HG02981 (cell line): ENCODE measurements at regions not wholly inside any gene's neighbourhood (a gene's known extent, or its start where the extent isn't known, plus 50 kb on each side); places are given as distances from the start of the nearest gene placed in this dataset.

Experiments used
- ATAC-seq: cut with Tn5 transposase; IDR thresholded peaks from one replicate; pipeline ENCODE4 v1.9.1; 2021; ENCODE audit warnings: mild to moderate bottlenecking, moderate library complexity; ENCODE audit not compliant: unreplicated experiment

DNA sequence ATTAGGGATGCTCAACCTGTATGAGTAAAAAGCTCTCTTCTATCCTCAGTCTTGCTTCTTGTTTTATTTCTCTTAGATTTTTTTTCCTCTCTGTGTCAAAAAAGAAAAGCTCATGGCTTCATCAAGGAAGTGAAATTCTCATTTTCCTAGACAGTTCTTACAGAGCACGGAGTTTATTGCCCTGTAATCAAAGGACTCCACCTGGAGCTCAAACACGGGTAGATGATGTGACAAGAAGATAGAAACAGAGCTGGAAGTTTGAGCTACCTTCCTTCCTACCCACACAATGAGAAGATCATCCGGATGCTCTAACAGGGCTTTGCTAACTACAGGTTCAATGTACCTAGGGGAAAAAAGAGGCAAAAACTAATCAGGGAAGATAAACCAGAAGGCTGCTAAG lies 564.8 kb downstream of the MED13L start:
- no peak for ATAC-seq

DNA sequence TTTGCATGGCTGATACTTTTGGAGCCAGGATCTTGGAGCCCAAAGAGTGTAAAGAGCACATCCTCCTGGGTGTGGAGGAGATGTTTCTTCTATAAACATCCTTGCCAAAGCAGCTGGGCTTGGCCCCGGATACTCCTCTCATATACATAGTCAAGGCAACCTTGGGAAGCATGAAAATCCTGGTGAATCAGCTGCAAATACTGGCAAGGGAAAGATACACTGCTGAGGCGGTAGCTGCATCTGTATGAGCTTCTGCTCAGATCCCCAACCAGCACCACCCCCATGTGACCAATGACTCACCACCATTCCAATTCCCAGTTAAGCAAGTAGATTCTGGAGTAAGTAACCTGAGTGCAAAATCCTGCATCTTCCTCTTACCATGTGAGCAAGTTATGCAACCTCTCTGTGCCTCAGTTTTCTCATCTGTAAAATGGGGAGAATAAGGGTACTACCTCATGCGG lies 567.4 kb downstream of the MED13L start:
- no peak for ATAC-seq

DNA sequence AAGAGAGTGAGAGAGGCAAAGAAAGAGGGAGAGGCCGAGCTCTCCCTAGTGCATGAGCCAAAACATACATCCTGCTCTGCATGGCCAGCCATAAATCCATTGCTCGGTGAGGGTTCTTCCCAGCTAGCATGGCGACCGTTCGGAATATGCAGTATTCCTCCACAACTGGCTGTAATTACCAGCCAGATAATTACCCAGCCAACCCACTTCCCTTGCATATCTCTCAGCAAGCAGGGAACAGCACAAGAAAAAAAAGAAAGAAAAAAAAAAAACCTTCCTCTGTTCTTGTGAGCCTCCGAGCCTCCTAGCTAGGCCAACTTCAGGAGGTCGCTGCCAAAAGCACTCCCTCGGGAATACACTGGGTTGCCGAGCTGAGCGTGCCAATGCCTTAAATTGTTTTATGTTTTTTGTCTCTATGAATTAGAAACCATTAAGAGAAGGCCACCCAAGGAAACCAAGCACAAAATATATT lies 567.9 kb downstream of the MED13L start:
- no peak for ATAC-seq

DNA sequence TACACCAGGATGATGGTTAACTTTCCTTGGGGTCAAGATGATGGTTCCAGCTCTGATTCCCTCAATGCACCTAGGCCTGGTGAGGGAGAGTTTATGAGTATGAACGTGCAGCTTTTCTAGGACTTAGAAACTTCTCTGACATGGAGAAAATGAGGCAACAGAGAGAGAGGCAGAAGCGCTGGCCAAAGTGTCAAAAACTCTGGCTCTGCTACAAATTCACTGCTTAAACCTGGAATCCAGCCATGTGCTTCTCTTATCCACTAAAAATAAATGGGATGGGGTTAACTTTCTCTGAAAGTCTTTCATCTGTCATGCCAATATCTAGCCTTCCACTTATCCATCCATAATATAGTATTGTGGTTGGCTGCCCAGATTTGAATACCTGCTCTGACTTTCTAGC lies 568.7 kb downstream of the MED13L start:
- ATAC-seq = no peak

DNA sequence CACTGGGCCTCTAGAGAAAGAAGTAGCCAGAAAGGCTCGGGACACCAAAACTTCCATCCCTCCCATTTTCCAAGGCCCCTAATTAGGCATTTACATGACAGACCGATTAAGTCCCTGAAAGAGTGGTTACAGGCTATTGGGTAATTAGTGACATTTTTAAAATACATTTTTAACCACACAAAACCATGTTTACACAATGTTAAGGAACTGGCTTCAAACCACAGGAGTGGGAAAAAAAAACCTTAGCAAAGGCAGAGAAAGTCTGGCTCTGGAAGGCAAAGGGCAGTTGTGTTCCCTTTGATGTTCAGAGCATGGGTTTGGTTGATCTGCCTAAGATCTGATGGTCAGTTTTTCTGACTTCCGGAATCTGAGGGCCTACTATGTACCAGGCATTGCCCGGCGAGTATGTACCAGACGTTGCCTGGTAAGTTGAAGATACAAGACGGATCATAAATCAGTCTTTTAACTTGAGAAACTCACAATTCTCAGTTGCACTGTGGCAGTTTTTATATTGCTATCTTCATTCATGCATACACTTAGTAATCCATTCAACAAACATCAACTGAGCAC lies 576.5 kb downstream of the MED13L start:
- ATAC-seq = no peak

DNA sequence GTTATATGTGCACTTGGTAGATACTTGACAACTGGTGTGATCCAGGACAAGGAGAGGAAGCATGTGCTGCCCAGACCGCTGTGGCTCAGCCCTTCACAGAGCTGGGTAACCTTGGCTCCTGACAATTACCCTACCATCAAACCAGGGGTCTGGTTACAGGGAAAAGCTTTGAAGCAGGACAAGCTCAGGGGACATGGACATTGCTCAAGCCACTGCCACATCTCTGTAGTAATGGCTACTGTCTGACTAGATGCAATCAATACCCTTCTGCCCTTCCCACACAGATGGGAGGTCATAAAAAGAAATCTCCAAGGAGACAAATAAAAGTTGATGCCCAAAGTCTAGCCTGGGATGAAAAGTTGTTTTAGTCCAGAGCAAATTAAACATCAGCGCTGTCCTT lies 577.4 kb downstream of the MED13L start:
- ATAC-seq = no peak

DNA sequence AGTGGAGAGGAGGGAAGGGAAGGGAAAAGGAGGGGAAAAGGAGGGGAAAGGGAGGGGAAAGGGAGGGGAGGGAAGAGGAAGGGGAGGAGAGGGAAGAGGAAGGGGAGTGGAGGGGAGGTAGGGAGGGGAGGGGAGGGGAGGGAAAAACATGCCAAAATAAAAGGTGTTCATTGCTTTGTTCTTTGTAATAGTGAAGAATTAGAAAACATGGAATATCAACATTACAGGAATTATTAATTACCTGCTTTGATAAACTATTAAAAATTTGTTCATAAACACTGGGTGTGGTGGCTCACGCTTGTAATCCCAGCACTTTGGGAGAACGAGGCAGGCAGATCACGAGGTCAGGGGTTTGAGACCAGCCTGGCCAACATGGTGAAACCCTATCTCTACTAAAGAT lies 579.2 kb downstream of the MED13L start:
- no peak for ATAC-seq

DNA sequence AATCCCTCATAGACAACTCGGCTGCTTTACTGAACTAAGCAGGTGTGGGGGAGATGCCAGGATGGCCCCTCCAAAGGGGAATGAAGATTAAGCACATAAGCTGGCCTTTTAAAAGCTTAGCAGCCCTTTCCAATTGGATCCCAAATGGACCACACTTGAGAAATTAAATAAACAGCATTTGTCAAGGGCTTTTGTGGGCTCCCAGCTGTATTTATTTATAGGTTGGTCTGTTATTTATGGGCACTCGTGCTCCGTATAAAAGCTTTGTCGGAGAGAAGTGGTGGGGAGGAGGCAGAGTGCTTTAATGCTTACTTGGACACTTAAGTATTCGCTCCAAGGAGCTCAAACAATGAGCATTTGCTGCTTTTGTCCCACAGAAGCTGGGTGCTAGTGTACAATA lies 580.2 kb downstream of the MED13L start:
- no peak for ATAC-seq

DNA sequence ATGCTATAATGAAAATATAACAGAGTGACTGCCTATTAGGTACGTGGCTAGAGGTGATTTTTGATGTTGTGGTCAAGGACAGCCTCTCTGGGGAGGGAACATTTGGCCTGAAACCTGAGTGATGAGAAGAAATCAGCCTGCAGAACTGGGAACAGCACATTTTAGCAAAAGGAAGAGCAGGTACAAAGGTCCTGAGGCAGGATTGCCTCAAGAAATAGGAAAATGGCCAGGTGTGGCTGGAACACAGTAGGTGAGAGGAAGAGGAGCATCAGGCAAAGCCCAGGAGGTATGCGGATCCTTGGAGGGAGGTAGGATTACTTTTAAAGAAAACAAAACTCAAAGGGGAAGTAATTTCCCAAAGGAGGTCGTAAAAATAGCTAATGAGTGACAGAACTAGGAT lies 582.9 kb downstream of the MED13L start:
- ATAC-seq = no peak

DNA sequence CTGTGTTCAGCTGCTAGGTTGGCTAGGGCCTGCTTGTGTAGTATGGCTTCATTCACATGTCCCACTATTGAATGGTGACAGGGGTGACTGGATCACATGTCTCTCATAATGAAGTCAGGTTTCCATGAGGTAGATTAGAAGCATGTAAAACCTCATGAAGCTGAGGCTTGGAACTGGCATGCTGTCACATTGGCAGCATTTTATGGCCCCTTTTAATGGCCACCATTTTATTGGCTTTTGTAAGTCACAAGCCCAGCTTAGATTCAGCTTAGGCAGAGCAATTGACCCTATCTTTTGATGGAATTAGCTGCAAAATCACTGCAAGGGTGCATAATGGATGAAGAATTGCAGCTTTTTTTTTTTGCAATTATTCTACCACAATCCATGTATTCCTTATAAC lies 583.5 kb downstream of the MED13L start:
- ATAC-seq = no peak

DNA sequence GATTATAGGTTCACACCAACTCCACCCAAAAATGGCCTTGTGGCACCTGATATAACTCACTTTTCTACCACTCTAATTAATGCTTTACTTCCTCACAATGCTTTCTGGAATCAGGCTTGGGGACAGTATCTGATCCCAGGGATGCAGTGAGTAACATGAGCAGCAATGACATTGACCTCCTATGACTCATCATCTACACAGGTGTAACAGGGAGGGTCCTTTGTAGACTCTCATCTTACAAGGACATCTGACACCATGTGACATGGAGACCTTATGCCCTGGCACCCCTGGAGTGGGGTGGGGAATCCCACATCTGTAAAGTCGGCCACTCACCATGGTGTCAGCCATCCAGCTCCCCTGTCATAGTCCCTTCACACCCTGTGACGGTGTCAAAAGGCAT lies 586.4 kb downstream of the MED13L start:
- no peak for ATAC-seq

DNA sequence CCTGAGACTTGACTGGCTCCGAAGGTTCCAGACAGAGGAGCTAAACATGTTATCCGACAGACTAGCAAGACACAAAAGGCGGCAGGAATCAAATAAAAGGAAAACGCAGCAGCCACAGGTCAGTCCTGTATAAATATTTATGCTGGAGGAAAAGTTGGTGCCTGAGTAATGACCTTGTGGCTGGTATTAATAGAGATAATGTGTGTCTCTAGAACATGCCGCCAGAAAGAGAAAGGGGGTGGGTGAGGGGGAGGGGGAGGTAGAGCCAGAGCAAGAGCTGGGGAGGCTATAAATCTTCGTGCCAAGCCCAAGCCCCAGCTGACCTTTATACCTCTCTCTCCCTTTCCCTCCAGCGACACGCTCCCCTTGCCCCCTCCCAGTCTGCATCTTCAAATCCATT lies 590.4 kb downstream of the MED13L start:
- no peak for ATAC-seq

DNA sequence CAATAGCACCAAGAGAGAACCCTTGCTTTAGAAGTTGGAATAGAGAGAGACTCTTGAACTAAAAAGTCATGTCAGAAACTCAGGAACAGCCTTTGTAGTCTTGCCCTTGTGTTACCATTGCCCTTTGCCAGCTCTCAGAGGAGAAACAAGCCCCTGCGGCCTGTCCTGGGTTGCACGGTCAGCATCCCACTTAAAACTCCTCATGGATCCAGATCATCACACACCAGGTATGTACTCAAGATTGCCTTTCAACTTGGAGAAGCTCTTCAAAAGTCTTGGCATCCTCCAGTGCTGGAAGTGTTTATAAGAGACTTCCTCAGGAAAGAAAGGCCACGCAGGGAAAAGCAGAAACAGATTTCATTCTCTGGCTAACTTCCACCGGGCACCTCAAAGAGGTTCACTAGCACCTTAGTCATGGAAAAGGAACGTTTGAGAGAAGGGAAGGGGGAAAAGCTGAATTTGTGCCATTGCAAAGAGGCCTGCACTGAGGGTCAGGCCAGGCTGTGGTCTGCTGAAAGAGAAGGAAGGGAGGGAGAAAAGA lies 594.2 kb downstream of the MED13L start:
- ATAC-seq = no peak

DNA sequence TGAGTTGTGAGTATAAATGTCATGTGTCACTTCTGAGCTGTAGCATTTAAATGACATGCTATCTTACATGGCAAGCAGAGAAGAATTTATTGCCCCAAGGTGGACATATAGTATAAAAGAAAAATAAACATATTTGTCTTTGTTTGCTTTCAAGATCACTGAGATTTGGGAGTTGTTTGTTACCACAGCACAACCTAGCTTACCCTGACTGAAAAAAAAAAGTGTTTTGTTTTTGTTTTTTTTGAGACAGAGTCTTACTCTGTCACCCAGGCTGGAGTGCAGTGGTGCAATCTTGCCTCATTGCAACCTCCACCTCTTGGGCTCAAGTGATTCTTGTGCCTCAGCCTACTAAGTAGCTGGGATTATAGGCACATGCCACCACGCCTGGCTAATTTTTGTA lies 596.5 kb downstream of the MED13L start:
- no peak for ATAC-seq

DNA sequence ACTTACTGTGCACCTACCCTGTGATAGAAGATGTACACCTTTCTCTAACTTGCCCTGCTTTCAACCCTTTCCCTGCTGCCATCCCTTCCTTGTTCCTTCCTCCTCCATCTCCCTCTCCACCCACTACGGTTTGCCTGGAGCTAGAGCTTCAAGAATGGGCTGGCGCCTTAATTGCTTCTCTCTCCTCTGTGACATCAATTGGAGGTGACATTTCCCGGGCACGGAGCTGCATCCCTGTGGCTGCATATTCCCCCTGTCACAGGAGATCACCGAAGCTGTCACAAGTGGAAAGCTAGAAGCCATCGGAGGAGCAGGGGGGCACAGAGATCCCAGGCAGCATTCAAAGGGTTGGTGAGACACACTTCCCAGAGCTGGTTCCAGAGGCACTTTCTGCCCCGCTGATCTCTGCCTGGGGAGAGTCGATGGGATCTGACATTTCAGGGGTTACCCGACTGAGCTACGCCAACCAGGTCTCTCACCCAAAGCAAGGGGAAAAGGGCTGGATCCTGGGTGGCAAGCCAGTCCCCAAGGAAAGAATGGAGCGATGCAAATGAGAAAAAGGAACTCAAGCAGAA lies 604.9 kb downstream of the MED13L start:
- no peak for ATAC-seq

DNA sequence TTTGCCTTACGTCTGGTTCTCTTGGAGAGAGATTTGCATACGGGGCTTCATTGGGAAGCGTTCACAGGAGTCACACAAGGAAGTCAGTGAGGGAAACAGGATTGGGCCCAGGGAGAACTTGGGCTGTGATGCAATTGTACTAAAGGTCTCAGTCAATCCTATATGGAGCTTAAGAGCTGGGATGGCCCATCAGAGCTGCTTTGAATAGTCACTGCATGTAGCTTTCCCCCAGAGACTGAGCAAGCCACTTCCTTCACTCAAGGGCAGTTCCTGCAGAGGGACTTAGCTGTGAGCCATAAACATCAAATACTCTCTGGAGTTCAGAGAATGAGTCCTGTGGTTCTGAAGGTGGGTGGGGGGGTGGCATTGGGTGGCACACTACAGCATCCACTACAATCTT lies 605.4 kb downstream of the MED13L start:
- ATAC-seq = no peak

DNA sequence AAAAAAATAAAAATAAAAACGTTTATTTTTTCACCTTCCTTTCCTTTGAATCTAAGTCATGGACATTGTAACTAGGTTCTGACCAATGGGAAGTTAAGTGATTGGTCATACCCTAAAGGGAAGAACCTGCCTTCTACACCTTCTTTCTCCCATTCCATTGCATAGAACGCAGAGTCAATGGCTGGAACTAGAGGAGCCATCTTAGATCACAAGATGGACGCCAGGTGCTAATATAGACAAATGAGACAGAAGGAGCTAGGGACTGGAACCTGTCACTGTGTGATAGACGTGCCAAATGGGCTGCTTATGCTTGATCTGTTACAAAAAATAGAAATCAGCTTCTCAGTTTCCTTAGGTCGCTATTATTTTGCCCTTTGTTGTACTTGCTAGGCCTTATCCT lies 606.6 kb downstream of the MED13L start:
- ATAC-seq = no peak

DNA sequence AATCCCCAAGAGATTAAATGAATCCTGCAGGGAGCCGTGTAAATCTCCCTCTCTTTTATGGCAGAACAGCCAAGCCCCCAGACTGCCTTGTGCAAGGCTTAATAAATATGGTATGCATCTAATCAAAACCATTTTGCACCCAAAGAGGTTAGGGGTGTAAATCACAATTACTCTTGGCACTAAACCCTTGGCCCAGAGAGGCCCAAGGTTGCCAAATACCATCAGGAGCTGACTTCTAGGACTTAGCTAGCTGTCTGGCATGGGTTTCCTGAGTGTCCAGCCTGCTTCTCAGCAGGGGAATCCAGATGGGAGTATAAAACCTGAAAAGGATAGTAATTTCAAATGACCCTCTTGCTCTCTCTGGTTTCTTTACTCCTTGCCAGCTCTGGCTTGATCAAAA lies 610.4 kb downstream of the MED13L start:
- ATAC-seq = no peak

DNA sequence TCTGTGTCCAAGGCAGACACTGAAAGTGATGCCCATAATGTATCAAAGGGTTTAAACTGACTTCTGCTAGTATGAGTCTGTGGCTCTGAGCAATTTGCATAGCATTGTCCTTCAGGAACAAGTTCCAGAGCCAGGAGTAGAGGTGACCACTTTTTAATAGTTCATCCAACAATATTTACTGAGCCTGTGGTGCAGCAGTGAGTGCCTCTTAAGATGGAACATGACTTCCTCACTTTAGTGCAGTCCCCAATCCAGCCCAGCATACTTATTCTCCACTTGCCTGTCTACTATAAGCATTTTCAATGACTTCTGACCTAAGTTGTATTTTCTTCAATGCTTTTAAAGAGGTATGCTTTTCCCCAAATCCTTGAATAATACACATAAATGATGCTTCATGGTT lies 611.3 kb downstream of the MED13L start:
- ATAC-seq = no peak

DNA sequence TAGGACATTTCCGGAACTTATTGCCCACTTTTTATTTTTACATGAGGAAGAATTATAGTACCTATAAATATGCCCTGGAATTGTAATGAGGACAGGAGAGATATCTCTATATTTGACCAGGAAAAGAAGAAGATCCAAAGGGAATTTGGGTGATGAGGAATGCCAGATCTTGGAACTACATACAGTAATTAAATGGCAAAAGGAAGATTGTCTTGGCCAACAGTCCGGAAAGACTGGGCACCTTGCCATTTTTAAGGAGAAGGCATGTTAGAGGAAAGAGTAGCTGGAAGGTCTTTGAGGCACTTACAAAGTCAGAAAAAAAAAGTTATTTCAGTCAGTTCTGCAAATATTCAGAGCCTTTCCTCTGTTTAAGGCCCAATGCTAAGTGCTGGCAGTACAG lies 616.4 kb downstream of the MED13L start:
- ATAC-seq = no peak

DNA sequence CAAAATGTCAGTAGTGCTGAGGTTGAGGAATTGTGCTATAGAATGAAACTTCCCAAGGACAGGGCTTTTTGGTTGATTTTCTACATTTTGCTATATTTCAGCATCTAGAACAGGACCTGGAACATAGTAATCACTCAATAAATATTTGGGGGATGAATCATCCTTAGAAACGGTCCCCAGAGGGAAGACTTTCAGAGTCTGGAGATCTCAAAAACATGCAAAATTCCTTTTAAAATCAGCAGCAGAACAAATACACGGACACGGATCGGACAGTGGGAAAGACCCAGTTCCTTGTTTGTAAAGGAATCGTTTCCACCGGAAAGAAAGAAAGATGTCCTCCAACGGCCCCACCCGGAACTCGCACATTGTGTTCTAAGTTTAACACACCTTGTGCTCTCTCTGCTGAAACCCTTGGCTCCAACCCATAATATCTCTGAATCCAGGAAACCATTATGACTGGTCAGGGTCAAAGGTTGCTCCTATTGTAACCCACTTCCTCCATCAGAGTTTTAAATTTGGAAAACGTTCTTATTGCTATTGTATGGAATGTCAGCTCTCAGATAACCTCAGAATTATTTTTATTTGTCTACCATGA lies 617.2 kb downstream of the MED13L start:
- no peak for ATAC-seq

DNA sequence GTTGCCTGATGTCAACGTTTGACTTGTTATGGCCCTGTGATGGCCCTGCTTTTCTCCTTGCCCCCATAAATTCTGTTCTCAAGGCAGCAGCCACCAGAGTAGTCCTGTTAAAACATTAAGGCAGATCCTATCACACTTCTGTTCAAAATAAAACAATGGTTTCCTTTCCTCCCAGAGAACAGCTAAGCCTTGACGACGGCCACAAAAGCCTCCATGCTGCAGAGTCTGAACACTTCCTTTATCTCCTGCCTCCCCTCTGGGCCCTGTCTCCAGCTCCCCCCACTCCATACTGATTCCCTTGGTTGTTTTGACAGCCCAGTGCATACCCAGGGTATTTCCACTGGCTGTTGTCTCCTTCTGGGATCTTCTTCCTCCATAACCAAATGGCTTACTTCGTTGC lies 618.1 kb downstream of the MED13L start:
- ATAC-seq = no peak
